Right lobe of liver (tissue), 4 donors: ENCODE measurements at regions not wholly inside any gene's neighbourhood (a gene's known extent, or its start where the extent isn't known, plus 50 kb on each side); places are given as distances from the start of the nearest gene placed in this dataset.

Experiments
- CTCF ChIP-seq, 4 donors: fragments of 200-600 bp in 3 of 4; fragments of 450-650 bp in 1 of 4; IDR thresholded peaks; one replicate each; pipeline versions ENCODE4 v1.5.1 to v1.8.0; 2016 to 2022; ENCODE audit warnings: antibody characterized with exemption in 4 of 4, mild to moderate bottlenecking in 2 of 4
- POLR2A ChIP-seq: fragments of 450-650 bp; IDR thresholded peaks from one replicate; pipeline ENCODE4 v1.6.1; 2017; ENCODE audit warnings: antibody characterized with exemption, mild to moderate bottlenecking
- donor health status: DM: no; HTN: no; CAD: no.
- donor health status: DM: no; HTN: no; CAD: no.
- donor health status: DM: no; HTN: yes; CAD: no.

DNA sequence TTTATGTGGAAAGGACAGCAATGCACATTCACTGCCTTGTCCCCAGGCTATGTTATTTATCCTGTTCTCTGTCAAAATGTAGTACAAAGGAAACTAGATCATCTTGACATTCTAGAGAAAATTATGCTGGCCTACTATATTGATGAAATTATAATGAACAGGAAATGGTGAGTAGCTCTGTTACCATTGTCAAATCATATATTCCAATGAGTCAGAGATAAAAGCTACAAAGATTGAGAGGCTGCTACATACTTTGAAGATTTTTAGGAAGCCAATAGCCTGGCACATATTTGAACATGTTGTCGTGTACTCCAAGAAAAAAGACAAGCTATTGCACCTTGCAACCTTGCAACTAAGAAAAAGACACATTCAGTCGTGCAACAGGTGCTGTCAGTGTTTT is 52.7 kb upstream of the TET2 start:
- TF ChIP-seq CTCF (IDR thresholded peaks at IDR 0.05) (no peak), POLR2A (no peak)
